Epithelial cell of proximal tubule (primary cell): ENCODE measurements at regions not wholly inside any gene's neighbourhood (a gene's known extent, or its start where the extent isn't known, plus 50 kb on each side); places are given as distances from the start of the nearest gene placed in this dataset.
"Not testable (repeated sequence)": the region's sequence is repeated elsewhere in the genome, so short reads cannot be mapped to it uniquely, and the experiment has no call there.

Experiments used
- DNase-seq: peaks from one replicate; pipeline ENCODE4 v3.0.0-alpha.2; 2011; ENCODE audit warnings: low read depth
- H3K4me3 ChIP-seq: 2 replicates; pipeline ENCODE4 v1.5.1; 2011; ENCODE audit warnings: low read depth, mild to moderate bottlenecking, low read length
- TF ChIP-seq, protein P1 (sequence below): conservative IDR thresholded peaks from 2 replicates; pipeline ENCODE4 v1.5.1; 2012; ENCODE audit warnings: low read depth, mild to moderate bottlenecking, low read length

GRCh38 chr3:48084170-48084569 lies 68.0 kb upstream of the MAP4 start:
- no peak for DNase-seq
- H3K4me3 ChIP-seq, result no peak overlapping the region
- TF ChIP-seq, protein P1, sequence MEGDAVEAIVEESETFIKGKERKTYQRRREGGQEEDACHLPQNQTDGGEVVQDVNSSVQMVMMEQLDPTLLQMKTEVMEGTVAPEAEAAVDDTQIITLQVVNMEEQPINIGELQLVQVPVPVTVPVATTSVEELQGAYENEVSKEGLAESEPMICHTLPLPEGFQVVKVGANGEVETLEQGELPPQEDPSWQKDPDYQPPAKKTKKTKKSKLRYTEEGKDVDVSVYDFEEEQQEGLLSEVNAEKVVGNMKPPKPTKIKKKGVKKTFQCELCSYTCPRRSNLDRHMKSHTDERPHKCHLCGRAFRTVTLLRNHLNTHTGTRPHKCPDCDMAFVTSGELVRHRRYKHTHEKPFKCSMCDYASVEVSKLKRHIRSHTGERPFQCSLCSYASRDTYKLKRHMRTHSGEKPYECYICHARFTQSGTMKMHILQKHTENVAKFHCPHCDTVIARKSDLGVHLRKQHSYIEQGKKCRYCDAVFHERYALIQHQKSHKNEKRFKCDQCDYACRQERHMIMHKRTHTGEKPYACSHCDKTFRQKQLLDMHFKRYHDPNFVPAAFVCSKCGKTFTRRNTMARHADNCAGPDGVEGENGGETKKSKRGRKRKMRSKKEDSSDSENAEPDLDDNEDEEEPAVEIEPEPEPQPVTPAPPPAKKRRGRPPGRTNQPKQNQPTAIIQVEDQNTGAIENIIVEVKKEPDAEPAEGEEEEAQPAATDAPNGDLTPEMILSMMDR, result no peak

GRCh38 chr3:48082580-48083184 lies 66.5 kb upstream of the MAP4 start:
- TF ChIP-seq, protein P1, result no peak
- DNase-seq, result no peak
- no peak overlapping the region for H3K4me3 ChIP-seq

GRCh38 chr3:48077815-48078214 lies 61.6 kb upstream of the MAP4 start:
- H3K4me3 ChIP-seq, result no peak overlapping the region
- no peak for DNase-seq
- TF ChIP-seq, protein P1, result no peak

DNA sequence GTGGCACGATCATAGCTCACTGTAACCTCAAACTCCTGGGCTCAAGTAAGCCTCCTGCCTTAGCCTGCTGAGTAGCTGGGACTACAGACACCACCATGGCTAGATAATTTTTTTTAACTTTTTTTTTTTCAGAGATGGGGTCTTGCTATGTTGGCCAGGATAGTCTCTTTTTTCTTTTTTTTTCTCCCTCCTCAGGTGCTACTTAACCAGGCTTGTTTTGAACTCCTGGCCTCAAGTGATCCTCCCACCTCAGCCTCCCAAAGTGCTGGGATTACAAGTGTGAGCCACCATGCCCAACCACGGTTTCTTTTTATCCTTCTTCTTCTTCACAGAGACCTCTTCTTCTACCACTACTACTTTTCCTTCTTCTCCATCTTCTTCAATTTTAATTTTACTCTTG lies 53.8 kb upstream of the MAP4 start:
- TF ChIP-seq, protein P1, result no peak

DNA sequence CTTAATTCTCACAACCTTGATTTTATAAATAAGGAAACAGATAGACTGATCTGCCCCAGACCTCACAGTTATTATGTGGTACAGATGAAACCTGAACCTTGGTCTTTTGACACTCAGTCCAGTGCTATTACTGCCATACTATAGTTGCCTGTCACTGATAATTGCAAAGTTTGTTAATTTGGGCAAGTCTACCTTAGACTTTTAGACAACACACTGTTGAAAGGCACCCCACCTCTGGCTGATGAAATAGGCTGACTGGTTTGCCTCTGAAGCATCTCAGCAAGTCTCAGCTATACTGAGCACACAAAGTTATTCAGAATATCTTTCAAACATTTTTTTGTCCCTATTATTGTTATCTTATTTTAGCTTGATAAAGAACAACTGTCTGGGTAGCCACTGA lies 53.1 kb upstream of the MAP4 start:
- TF ChIP-seq, protein P1, result no peak
- no peak overlapping the region for H3K4me3 ChIP-seq
- no peak for DNase-seq

More for the DNA sequence above, 53.8 kb upstream of the MAP4 start:
- DNase-seq, result no peak
- no peak overlapping the region for H3K4me3 ChIP-seq

DNA sequence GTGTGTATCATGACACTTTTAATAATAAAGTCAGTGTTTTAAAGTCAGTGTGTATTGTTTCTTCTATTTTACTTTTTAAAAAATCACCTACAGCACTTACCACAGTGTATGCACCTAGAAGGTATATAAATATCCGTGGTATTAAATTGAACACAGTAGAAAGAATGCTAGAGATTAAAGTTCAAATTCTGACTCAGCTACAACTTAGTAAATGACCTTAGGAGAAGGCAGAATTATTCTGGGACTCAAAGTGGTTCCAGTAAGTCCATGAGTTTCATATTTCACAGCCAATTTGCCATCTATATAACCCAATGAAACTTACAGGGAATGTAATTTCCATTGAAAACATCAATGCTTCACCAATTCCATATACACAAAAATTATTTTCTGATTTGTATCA lies 52.7 kb upstream of the MAP4 start:
- no peak for DNase-seq
- TF ChIP-seq, protein P1, result no peak
- no peak overlapping the region for H3K4me3 ChIP-seq

DNA sequence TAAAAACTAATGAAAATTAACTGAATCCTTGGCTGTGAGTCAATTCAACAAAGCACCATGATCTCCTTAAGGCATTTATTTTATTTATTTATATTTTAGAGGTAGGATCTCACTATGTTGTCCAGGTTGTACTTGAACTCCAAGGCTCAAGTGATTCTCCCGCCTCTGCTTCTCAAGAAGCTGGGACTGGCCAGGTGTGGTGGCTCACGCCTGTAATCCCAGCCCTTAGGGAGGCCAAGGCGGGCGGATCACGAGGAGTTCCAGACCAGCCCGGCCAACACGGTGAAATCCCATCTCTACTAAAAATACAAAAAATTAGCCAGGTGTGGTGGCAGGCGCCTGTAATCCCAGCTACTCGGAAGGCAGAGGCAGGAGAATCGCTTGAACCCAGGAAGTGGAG lies 52.1 kb upstream of the MAP4 start:
- H3K4me3 ChIP-seq, DNase-seq: not testable (repeated sequence)

GRCh38 chr3:48067271-48067670 lies 51.1 kb upstream of the MAP4 start:
- no peak overlapping the region for H3K4me3 ChIP-seq
- TF ChIP-seq, protein P1, result no peak
- no peak for DNase-seq
